Cardiac fibroblast (primary cell): ENCODE measurements at regions not wholly inside any gene's neighbourhood (a gene's known extent, or its start where the extent isn't known, plus 50 kb on each side); places are given as distances from the start of the nearest gene placed in this dataset.

Experiments
- DNase-seq, 2 donors: peaks; one replicate each; pipeline versions ENCODE4 v3.0.0 to v3.0.0-alpha.2; 2010; ENCODE audit warnings: low read depth in 2 of 2
- H3K4me3 ChIP-seq, 2 donors: replicated peaks in 1 of 2; 1 replicate in 1 of 2; 2 replicates in 1 of 2; pipeline ENCODE4 v1.5.1; 2011; ENCODE audit warnings: low read depth in 2 of 2, low read length in 2 of 2, mild to moderate bottlenecking in 2 of 2, moderate library complexity in 1 of 2
- TF ChIP-seq, protein P1 (sequence below): IDR thresholded peaks from one replicate; pipeline ENCODE4 v1.5.1; 2011; ENCODE audit warnings: low read depth, mild to moderate bottlenecking, low read length, inconsistent platforms

DNA sequence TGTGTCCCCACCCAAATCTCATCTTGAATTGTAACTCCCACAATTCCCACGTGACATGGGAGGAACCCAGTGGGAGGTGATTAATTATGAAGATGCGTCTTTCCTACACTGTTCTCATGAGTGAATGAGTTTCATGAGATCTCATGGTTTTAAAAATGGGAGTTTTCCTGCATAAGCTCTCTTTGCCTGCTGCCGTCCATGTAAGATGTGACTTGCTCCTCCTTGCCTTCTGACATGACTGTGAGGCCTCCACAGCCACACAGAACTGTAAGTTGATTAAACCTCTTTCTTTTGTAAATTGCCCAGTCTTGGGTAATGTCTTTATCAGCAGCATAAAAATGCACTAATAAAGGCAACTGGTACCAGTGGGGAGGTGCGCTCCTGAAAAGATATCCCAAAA is 67.7 kb upstream of the DRGX start:
- TF ChIP-seq, protein P1, sequence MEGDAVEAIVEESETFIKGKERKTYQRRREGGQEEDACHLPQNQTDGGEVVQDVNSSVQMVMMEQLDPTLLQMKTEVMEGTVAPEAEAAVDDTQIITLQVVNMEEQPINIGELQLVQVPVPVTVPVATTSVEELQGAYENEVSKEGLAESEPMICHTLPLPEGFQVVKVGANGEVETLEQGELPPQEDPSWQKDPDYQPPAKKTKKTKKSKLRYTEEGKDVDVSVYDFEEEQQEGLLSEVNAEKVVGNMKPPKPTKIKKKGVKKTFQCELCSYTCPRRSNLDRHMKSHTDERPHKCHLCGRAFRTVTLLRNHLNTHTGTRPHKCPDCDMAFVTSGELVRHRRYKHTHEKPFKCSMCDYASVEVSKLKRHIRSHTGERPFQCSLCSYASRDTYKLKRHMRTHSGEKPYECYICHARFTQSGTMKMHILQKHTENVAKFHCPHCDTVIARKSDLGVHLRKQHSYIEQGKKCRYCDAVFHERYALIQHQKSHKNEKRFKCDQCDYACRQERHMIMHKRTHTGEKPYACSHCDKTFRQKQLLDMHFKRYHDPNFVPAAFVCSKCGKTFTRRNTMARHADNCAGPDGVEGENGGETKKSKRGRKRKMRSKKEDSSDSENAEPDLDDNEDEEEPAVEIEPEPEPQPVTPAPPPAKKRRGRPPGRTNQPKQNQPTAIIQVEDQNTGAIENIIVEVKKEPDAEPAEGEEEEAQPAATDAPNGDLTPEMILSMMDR = no peak
- H3K4me3 ChIP-seq = no peak overlapping the region
- DNase-seq = no peak

DNA sequence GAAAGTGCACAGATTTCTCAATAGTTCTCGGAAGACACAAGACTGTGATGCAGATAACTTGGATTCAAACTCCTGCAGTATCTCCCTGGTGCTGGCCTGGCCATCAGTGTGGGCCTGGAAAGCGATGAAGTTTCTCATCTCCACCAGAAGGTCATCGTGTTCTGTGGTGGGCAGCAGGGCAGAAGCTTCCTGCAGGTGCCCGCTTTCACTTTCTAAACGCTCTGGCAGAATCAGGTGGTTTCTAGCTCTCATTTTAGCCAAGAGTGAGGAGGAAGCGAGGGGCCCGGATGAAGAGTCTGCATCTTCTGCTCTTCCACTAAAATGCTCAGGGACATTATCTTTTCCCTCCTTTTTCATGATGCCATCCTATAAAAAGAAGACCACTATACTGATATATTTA is 63.0 kb upstream of the DRGX start:
- DNase-seq = no peak
- TF ChIP-seq, protein P1 = no peak
- no peak overlapping the region for H3K4me3 ChIP-seq

DNA sequence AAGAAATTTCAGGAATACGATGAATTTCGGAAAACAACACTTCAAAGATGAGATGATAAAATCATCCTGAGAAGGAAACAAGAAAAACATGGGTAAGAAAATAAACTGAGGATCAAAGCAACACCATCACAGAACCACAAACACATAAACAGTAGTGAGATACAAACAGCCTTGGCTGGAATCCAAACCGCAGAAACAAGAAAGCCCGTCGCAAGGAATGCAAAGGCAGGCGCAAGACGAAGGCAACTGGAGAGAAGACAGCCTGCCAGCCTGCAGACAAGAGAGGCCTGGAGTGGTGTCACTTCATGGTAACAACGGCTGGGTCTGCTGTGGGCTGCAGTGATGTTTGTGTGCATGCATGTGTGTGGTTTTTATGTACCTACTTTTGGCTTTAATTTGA is 61.8 kb upstream of the DRGX start:
- TF ChIP-seq, protein P1 = no peak
- no peak for DNase-seq
- no peak overlapping the region for H3K4me3 ChIP-seq

DNA sequence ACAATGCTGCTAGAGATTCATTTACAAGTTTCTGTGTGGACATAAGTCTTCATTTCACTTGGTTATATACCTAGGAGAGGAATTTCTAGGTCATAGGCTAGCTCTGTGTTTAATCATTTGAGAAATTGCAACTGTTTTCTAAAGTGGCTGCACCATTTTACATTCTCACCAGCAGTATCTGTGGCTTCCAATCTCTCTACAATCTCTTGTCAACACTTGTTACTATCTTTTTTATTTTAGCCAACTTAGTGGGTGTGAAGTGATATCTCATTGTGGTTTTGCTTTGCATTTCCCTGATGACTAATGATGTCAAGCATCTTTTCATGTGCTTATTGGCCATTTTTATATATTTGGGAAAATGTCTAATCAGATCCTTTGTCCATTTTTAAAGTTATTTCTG is 53.0 kb upstream of the DRGX start:
- H3K4me3 ChIP-seq = no peak overlapping the region
- DNase-seq = peak in 1 of 2 donors; percentile 23
- TF ChIP-seq, protein P1 = no peak

DNA sequence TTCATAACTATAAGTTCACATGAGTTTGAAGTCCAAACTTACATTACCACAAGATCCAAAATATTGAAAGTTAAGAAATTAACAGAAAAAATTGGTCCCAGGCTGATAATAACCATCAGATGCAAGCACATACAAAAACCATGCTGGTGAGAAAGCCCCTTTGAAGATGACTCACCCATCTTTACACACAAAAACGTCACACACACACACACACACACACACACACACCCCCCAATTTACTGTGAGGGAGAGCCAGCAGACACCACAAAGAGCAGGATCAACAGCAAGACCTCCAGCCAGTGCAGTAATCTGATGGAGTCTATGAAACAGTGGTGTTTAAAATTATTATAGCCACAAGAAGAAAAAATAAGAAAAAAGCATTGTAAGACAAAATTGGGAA is 50.1 kb upstream of the DRGX start:
- peak; percentile 33 to 61 for DNase-seq
- TF ChIP-seq, protein P1 = no peak

More for the DNA sequence above, 50.1 kb upstream of the DRGX start:
- H3K4me3 ChIP-seq = no peak overlapping the region
